ENCODE measurements at regions not wholly inside any gene's neighbourhood (a gene's known extent, or its start where the extent isn't known, plus 50 kb on each side); places are given as distances from the start of the nearest gene placed in this dataset.

DNA sequence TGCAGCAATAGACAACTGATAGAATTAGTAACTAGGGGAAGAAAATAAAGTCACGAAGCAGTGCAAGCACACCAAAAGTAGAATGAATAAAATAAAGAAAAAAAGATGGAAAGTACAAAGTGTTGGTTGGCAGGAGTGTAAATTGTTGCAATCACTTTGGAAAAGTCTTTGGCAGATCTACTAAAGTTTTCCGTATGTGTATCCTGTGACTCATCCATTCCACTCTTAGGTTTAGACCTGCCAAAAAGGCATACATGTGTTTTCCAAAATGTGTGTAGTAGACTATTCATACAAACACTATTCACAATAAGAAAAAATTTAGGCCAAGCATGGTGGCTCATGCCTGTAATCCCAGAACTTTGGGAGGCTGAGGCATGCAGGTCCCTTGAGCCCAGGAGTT lies 282.1 kb upstream of the FSIP2 start:
- no peak overlapping the region for H3K4me3 ChIP-seq (ENCODE audit: low read depth, low read length)
- DNase-seq (ENCODE audit: low read depth), result no peak
- TF ChIP-seq, protein P1, sequence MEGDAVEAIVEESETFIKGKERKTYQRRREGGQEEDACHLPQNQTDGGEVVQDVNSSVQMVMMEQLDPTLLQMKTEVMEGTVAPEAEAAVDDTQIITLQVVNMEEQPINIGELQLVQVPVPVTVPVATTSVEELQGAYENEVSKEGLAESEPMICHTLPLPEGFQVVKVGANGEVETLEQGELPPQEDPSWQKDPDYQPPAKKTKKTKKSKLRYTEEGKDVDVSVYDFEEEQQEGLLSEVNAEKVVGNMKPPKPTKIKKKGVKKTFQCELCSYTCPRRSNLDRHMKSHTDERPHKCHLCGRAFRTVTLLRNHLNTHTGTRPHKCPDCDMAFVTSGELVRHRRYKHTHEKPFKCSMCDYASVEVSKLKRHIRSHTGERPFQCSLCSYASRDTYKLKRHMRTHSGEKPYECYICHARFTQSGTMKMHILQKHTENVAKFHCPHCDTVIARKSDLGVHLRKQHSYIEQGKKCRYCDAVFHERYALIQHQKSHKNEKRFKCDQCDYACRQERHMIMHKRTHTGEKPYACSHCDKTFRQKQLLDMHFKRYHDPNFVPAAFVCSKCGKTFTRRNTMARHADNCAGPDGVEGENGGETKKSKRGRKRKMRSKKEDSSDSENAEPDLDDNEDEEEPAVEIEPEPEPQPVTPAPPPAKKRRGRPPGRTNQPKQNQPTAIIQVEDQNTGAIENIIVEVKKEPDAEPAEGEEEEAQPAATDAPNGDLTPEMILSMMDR (IDR thresholded peaks at IDR 0.05; ENCODE audit: low read depth, low read length, missing control alignments), result no peak

DNA sequence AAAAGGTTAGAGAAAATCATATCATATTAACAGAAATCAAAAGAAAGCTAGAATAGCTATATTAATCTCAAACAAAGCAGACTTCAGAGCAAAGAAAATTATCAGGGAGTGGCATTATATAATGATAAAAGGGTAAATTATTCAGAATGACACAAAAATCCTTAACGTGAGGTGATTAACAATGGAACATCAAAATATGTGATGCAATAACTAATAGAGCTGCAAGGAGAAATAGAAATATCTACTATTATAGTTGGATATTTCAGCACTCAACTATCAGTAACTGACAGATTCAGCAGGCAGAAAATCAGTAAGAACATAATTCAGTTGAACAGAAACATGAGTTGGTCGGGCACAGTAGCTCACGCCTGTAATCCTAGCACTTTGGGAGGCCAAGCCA lies 275.1 kb upstream of the FSIP2 start:
- DNase-seq (ENCODE audit: low read depth), result no peak
- TF ChIP-seq, protein P1 (IDR thresholded peaks at IDR 0.05; ENCODE audit: low read depth, low read length, missing control alignments), result no peak
- H3K4me3 ChIP-seq (ENCODE audit: low read depth, low read length), result no peak overlapping the region

DNA sequence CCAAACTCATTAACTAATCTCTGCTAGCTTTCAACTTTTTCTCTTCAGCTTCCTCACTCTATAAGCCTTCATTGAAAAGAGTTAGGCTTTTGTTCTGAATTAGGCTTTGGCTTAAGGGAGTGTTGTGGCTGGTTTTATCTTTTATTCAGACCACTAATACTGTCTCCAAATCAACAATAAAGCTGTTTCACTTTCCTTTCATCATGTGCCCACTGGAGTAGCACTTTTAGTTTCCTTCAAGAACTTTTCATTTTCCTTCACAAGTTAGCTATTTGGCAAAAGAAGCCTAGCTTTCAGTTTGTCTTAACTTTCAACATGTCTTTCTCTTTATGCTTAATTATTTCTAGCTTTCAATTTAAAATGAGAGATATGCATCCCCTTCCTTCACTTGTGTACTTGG lies 271.7 kb upstream of the FSIP2 start:
- no peak for DNase-seq (ENCODE audit: low read depth)
- TF ChIP-seq, protein P1 (IDR thresholded peaks at IDR 0.05; ENCODE audit: low read depth, low read length, missing control alignments), result no peak
- H3K4me3 ChIP-seq (ENCODE audit: low read depth, low read length), result no peak overlapping the region

DNA sequence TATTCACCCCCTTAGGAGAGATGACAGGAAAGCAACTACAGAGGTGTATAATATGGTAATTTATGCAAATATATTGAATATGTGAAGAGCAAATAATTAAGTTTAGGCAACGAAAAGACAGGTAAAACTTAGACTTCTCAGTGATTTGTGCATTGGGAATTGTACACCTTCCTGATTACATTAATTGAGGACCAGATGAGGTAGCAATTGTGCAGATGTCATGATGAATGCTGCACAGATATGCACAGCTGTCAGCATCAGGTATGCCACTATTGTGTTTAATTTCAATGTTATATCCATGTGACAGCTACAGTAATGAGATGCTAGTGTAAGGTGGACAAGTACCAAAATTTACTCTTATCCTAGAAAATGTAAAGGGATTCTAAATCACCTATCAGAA lies 267.2 kb upstream of the FSIP2 start:
- TF ChIP-seq, protein P1 (IDR thresholded peaks at IDR 0.05; ENCODE audit: low read depth, low read length, missing control alignments), result no peak
- DNase-seq (ENCODE audit: low read depth), result no peak
- H3K4me3 ChIP-seq (ENCODE audit: low read depth, low read length), result no peak overlapping the region

DNA sequence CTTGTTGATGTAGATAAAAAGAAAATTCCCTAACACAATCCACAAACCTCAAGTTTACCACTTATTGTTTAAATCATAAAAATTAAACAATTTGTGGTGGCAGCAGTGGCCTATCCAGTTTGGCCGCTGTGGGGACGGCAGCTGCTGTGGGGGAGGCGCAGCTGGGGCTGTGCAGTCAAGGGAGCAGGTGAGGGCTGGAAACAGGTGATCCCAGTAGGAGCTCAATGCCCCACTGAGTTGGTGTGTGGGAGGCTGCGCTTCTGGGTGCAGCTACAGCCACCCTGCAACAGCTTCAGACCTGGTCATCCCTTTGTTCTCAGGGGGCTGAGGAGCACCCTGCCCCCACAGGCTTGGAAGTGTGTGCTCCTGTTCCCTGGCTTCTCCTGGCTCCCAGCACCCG lies 266.0 kb upstream of the FSIP2 start:
- TF ChIP-seq, protein P1 (IDR thresholded peaks at IDR 0.05; ENCODE audit: low read depth, low read length, missing control alignments), result no peak
- no peak for DNase-seq (ENCODE audit: low read depth)
- no peak overlapping the region for H3K4me3 ChIP-seq (ENCODE audit: low read depth, low read length)

DNA sequence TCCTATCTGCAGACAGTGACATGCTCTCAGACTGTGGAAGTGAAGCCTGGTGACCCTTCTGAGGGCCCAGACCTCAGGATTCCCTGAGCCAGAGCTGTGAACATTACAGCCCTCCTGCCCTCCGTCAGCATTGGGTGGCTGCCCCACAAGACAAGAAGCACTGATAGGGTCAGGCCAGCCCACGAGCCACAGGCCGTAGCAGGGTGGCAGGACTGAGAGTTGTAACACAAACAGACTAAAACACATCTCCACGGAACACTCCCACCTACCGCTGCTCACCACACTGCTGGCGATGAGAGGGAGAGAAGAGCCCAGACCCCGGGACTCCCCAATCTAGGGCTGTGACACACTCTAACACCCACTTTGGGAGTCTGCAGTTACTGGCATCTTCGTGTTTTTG lies 264.8 kb upstream of the FSIP2 start:
- TF ChIP-seq, protein P1 (IDR thresholded peaks at IDR 0.05; ENCODE audit: low read depth, low read length, missing control alignments), result no peak
- DNase-seq (ENCODE audit: low read depth), result no peak
- H3K4me3 ChIP-seq (ENCODE audit: low read depth, low read length), result no peak overlapping the region

DNA sequence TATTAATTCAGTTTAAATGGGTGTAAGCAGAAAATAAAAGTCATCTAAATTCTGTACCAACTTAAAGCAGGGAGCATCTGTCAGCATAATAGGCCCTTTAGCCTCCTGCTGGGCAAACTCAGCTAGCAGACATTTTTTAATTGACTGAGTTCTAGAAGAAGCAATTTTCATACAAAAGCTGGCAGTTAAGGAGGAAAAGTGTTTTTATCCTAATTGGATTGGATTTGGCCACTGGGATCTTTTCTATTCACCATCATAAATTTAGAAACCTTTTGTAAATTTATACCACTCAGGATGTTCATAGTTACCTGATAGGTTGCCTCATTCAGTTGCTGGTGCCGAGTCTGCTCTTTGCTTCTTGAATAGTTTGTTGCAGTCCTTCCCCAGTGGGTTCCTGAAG lies 262.7 kb upstream of the FSIP2 start:
- no peak for DNase-seq (ENCODE audit: low read depth)
- no peak overlapping the region for H3K4me3 ChIP-seq (ENCODE audit: low read depth, low read length)
- TF ChIP-seq, protein P1 (IDR thresholded peaks at IDR 0.05; ENCODE audit: low read depth, low read length, missing control alignments), result no peak
